BJ (cell line): ENCODE measurements at regions not wholly inside any gene's neighbourhood (a gene's known extent, or its start where the extent isn't known, plus 50 kb on each side); places are given as distances from the start of the nearest gene placed in this dataset.

ENCODE experiments used
- CTCF ChIA-PET: fragments of 350-600 bp; formaldehyde crosslinking; extraction: SDS; loops from one replicate; lab custom pipeline; 2021; ENCODE audit warnings: antibody characterized with exemption, inconsistent platforms; lab: Yijun Ruan, JAX
- POLR2A ChIA-PET: fragments of 300-600 bp; sonication (Branson Sonifier 250); formaldehyde crosslinking; extraction: SDS; loops from one replicate; lab custom pipeline; 2021; ENCODE audit warnings: antibody characterized with exemption; lab: Charles Lee
- DNase-seq: peaks from one replicate; pipeline ENCODE4 v3.0.0-alpha.2; 2011; ENCODE audit warnings: low read depth
- H3K27me3 ChIP-seq: 2 replicates; pipeline ENCODE4 v1.6.0; 2011; ENCODE audit warnings: low read length; ENCODE audit not compliant: control insufficient read depth, insufficient read depth
- H3K36me3 ChIP-seq: 2 replicates; pipeline ENCODE4 v1.5.1; 2011; ENCODE audit warnings: low read length; ENCODE audit not compliant: control insufficient read depth, insufficient read depth
- H3K4me3 ChIP-seq: 2 replicates; pipeline ENCODE4 v1.5.1; 2011; ENCODE audit warnings: low read depth, mild to moderate bottlenecking, control low read depth, low read length
- CTCF ChIP-seq: IDR thresholded peaks from 2 replicates; pipeline ENCODE4 v1.5.1; 2011; ENCODE audit warnings: low read depth, mild to moderate bottlenecking, control low read depth, inconsistent platforms, low read length, moderate library complexity; ENCODE audit not compliant: insufficient read depth

DNA sequence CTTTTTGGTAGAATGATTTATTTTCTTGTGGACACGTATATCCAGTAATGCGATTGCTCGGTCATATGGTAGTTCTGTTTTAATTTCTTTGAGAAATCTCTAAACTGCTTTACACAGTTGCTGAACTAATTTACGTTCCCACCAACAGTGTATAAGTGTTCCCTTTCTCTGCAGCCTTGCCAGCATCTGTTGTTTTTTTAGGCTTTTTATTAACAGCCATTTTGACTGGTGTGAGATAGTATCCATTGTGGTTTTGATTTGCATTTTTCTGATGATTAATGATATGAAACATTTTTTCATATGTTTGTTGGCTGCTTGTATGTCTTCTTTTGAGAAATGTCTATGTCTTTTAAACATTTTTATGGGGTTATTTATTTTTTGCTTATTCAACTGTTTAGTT, 196.7 kb downstream of the MOXD1 start:
- H3K4me3 ChIP-seq, result no peak overlapping the region
- no peak for TF ChIP-seq CTCF
- CTCF ChIA-PET, result interaction anchor here (1.8 to 2.1 kb wide), 2 partner anchors 13 to 14 kb away, joined by 5 to 6 read pairs; no protein-coding TSS in a partner anchor
- POLR2A ChIA-PET, result no interaction called here
- no peaks in the 10 kb centered on the region for H3K27me3 ChIP-seq
- H3K36me3 ChIP-seq, result no peaks in the 10 kb centered on the region
- no peak for DNase-seq

DNA sequence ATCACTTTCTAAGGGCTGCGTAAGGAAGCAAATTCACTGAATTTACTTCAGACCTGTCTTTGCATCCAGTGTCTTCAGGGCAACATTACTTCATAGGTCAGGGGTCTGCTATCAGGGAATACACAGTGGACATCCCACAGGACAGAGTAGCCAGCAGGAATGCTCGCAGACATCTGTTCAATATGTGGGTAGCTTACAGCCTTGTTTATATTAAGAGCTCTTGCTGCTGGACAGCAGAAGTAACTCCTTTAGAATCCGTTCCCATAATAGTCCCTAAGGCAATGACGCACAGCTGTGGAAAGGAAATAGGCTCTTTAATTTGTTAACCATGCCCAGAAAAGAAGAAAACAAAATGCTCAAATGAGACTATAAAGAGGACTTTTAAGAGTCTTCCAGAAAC, 198.7 kb downstream of the MOXD1 start:
- Histone ChIP-seq H3K27me3 (no peaks in the 10 kb centered on the region), H3K36me3 (no peaks in the 10 kb centered on the region), H3K4me3 (no peak overlapping the region)
- POLR2A ChIA-PET, result interaction anchor here (1.1 kb wide), 1 partner anchor 251 kb away, joined by 6 read pairs; the partner anchor contains the start of gene CCN2
- TF ChIP-seq CTCF, result no peak
- DNase-seq, result peak; percentile 88
- CTCF ChIA-PET, result interaction anchor here (1.4 kb wide), 1 partner anchor 253 kb away, joined by 4 read pairs; no protein-coding TSS in a partner anchor

DNA sequence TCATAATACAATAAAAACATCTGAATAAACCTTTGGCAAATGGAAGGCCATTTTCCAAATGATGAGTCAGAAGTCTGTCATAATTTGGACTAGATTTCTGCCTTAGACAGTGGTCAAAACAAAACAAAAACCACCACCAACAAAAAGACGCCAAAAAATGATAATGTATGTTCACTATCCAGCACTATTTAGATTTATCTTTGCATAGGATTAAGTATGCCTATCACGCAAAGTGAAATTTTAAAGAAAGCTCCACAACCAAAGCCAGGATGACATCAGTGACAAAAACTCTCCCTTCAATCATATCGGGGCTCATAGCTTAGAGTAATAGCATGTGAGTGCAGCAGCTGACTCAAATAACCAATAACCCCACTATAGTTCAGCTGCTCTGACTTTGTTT, 201.9 kb downstream of the MOXD1 start:
- POLR2A ChIA-PET, result interaction anchor here (1.4 kb wide), 1 partner anchor 248 kb away, joined by 6 read pairs; the partner anchor contains the start of gene CCN2
- DNase-seq, result no peak
- Histone ChIP-seq H3K4me3 (no peak overlapping the region), H3K27me3 (no peaks in the 10 kb centered on the region), H3K36me3 (no peaks in the 10 kb centered on the region)
- TF ChIP-seq CTCF, result no peak
- CTCF ChIA-PET, result interaction anchor here (0.6 to 0.7 kb wide), 2 partner anchors 240 to 274 kb away, joined by 3 read pairs; no protein-coding TSS in a partner anchor

GRCh38 chr6:132198896-132199295, 202.4 kb downstream of the MOXD1 start:
- Histone ChIP-seq H3K4me3 (no peak overlapping the region), H3K27me3 (no peaks in the 10 kb centered on the region), H3K36me3 (no peaks in the 10 kb centered on the region)
- no peak for TF ChIP-seq CTCF
- CTCF ChIA-PET, result interaction anchor here (0.6 to 1.4 kb wide), 2 partner anchors 239 to 273 kb away, joined by 3 read pairs; no protein-coding TSS in a partner anchor
- DNase-seq, result peak; percentile 75
- POLR2A ChIA-PET, result interaction anchor here (1.4 kb wide), 1 partner anchor 248 kb away, joined by 6 read pairs; the partner anchor contains the start of gene CCN2

DNA sequence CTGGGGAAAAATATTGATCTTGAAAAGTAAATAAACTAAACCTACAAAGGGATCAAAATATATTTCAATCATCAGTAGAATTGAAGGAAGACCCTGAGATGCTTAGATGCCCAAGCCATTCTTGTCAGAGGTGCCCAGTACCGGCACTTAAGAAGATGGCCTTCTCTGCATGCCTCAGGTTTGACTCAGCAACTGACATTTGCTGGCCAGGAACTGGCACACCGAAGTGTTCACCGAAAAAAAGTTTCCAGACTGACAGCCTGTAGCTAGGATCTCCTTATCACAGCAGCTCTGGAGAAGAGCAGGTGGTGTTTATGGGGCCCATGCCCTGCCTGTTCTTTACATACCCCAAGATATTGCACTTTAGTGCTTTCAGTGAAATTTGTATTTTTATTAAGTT, 203.2 kb downstream of the MOXD1 start:
- Histone ChIP-seq H3K36me3 (no peaks in the 10 kb centered on the region), H3K27me3 (no peaks in the 10 kb centered on the region), H3K4me3 (no peak overlapping the region)
- DNase-seq, result no peak
- ChIA-PET POLR2A (no interaction called here), CTCF (interaction anchor here (1.4 to 1.9 kb wide), 2 partner anchors 20 to 273 kb away, joined by 3 to 7 read pairs; no protein-coding TSS in a partner anchor)
- TF ChIP-seq CTCF, result no peak
